A673 (cell line): ENCODE measurements at regions not wholly inside any gene's neighbourhood (a gene's known extent, or its start where the extent isn't known, plus 50 kb on each side); places are given as distances from the start of the nearest gene placed in this dataset.

Experiments used
- BruUV-seq: library from RNA; stranded (reverse); fragments of 400-500 nt; replicated peaks from 2 replicates; lab custom pipeline; 2021; lab: Mats Ljungman, UMichigan
- CTCF ChIA-PET: fragments of 300-600 bp; sonication (Branson Sonifier 250); formaldehyde crosslinking; loops from one replicate; lab custom pipeline; 2022; ENCODE audit warnings: antibody characterized with exemption; lab: Charles Lee
- POLR2A ChIA-PET: fragments of 300-600 bp; sonication (Branson Sonifier 250); formaldehyde crosslinking; loops from one replicate; lab custom pipeline; 2022; ENCODE audit warnings: antibody characterized with exemption; ENCODE audit not compliant: low non-redundant PET; lab: Charles Lee
- DNase-seq: peaks from one replicate; pipeline ENCODE4 v3.0.0-alpha.2; 2015; ENCODE audit warnings: low spot score
- H3K27ac ChIP-seq: fragments of 200-600 bp; sonication (generic); 2 replicates; pipeline ENCODE4 v1.5.1; 2016; ENCODE audit warnings: mixed run types, low read depth, mild to moderate bottlenecking, mixed read lengths, antibody characterized with exemption, low read length; ENCODE audit not compliant: poor library complexity, severe bottlenecking
- H3K27me3 ChIP-seq: fragments of 200-600 bp; sonication (generic); replicated peaks from 2 replicates; pipeline ENCODE4 v1.6.1; 2017; ENCODE audit warnings: mixed run types, low read depth, mild to moderate bottlenecking, mixed read lengths, antibody characterized with exemption, low read length; ENCODE audit not compliant: insufficient read depth, poor library complexity
- H3K36me3 ChIP-seq: fragments of 200-600 bp; sonication (generic); 2 replicates; pipeline ENCODE4 v1.6.1; 2016; ENCODE audit warnings: mixed run types, mild to moderate bottlenecking, mixed read lengths, antibody characterized with exemption, low read length; ENCODE audit not compliant: insufficient read depth, poor library complexity, severe bottlenecking
- H3K4me1 ChIP-seq: fragments of 200-600 bp; sonication (generic); 2 replicates; pipeline ENCODE4 v1.6.1; 2017; ENCODE audit warnings: mixed run types, mild to moderate bottlenecking, mixed read lengths, antibody characterized with exemption, low read length; ENCODE audit not compliant: insufficient read depth, poor library complexity, severe bottlenecking
- H3K4me3 ChIP-seq: fragments of 200-600 bp; sonication (generic); 2 replicates; pipeline ENCODE4 v1.5.1; 2016; ENCODE audit warnings: low read depth, mixed run types, mild to moderate bottlenecking, mixed read lengths, low read length; ENCODE audit not compliant: poor library complexity, severe bottlenecking
- H3K9me3 ChIP-seq: fragments of 200-600 bp; sonication (generic); 2 replicates; pipeline ENCODE4 v1.6.1; 2016; ENCODE audit warnings: mixed run types, low read depth, mild to moderate bottlenecking, mixed read lengths, antibody characterized with exemption, low read length; ENCODE audit not compliant: poor library complexity, severe bottlenecking
- EZH2 ChIP-seq: fragments of 200-600 bp; sonication (generic); IDR thresholded peaks from 2 replicates; pipeline ENCODE4 v1.6.1; 2017; ENCODE audit warnings: borderline replicate concordance, low read depth, mild to moderate bottlenecking, mixed read lengths, antibody characterized with exemption, low read length; ENCODE audit not compliant: poor library complexity, severe bottlenecking
- intact Hi-C: fragments of 100-400 bp; cut with micrococcal nuclease; formaldehyde crosslinking; loops from one replicate; pipeline ENCODE4 v1.10.0; 2022; ENCODE audit not compliant: unreplicated experiment
- TF ChIP-seq, protein P1 (sequence below): fragments of 300-800, 200-600 bp; sonication (generic); conservative IDR thresholded peaks from 2 replicates; pipeline ENCODE4 v1.5.1; 2017; ENCODE audit warnings: low read depth, mild to moderate bottlenecking, antibody characterized with exemption, low read length, moderate library complexity, mixed read lengths

DNA sequence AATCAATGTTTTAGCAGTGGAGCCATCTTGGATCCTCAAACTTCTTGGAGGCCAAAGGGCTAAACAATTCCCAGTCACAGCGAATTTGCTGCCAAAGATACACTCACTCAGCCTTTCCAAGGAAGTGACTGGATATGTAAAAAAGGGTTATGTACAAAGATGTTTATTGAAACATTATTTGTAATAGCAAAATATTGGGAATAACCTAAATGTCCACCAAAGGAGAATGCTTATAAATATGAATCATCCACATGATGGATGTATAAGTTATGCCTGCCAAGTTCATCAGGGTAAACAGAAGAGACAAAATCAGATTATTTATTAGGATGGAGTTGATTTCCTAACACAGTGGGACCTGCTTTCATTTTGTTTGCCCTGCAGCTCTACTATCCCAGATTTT is 145.2 kb upstream of the ABCA1 start:
- ChIA-PET POLR2A (no interaction called here), CTCF (no interaction called here)
- Histone ChIP-seq H3K27me3 (no peaks in the 10 kb centered on the region), H3K4me1 (no peaks in the 10 kb centered on the region), H3K9me3 (no peaks in the 10 kb centered on the region), H3K27ac (no peak overlapping the region), H3K36me3 (no peaks in the 10 kb centered on the region), H3K4me3 (no peak overlapping the region)
- no TSS peak for BruUV-seq
- intact Hi-C loops = no loop called here
- no peak for TF ChIP-seq EZH2
- TF ChIP-seq, protein P1, sequence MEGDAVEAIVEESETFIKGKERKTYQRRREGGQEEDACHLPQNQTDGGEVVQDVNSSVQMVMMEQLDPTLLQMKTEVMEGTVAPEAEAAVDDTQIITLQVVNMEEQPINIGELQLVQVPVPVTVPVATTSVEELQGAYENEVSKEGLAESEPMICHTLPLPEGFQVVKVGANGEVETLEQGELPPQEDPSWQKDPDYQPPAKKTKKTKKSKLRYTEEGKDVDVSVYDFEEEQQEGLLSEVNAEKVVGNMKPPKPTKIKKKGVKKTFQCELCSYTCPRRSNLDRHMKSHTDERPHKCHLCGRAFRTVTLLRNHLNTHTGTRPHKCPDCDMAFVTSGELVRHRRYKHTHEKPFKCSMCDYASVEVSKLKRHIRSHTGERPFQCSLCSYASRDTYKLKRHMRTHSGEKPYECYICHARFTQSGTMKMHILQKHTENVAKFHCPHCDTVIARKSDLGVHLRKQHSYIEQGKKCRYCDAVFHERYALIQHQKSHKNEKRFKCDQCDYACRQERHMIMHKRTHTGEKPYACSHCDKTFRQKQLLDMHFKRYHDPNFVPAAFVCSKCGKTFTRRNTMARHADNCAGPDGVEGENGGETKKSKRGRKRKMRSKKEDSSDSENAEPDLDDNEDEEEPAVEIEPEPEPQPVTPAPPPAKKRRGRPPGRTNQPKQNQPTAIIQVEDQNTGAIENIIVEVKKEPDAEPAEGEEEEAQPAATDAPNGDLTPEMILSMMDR = no peak
- DNase-seq = no peak

DNA sequence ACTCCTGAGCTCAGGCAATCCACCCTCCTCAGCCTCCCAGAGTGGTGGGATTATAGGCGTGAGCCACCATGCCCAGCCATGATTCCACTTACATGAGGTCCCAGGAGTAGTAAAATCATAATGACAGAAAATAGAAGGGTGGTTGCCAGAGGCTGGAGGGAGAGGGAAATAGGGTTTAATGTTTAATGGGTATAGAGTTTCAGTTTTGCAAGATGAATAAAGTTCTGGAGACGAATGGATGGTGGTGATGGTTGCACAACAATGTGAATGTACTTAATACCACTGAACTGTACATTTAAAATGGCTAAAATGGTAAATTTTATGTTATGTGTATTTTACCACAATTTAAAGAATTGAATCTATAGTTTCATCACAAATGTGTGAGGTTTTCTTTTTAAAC is 146.5 kb upstream of the ABCA1 start:
- CTCF ChIA-PET = no interaction called here
- intact Hi-C loops = no loop called here
- Histone ChIP-seq H3K9me3 (no peaks in the 10 kb centered on the region), H3K4me1 (no peaks in the 10 kb centered on the region), H3K27ac (no peak overlapping the region), H3K4me3 (no peak overlapping the region), H3K36me3 (no peaks in the 10 kb centered on the region), H3K27me3 (no peaks in the 10 kb centered on the region)
- TF ChIP-seq, protein P1 = no peak
- no peak for TF ChIP-seq EZH2
- POLR2A ChIA-PET = no interaction called here
- no TSS peak for BruUV-seq
- no peak for DNase-seq

DNA sequence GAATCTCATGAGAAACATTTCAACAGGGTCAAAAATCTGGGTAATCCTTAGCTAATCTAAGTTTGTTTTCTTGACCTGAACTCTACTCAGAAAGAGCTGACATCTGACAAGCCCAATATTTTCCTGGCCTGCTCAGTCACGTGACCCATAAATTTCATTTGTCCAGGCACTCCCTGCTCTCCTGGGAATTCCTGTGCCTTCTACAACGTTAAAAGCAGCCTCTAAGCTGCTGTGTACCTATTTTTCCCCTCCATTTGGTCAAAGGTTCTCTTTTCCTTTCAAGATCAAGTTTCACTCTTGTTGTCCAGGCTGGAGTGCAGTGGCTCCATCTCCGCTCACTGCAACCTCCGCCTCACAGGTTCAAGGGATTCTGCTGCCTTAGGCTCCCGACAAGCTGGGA is 148.8 kb upstream of the ABCA1 start:
- ChIA-PET CTCF (no interaction called here), POLR2A (no interaction called here)
- no peak for DNase-seq
- H3K4me3 ChIP-seq = no peak overlapping the region
- TF ChIP-seq, protein P1 = no peak
- TF ChIP-seq EZH2 = no peak
- intact Hi-C loops = no loop called here
- no peaks in the 10 kb centered on the region for H3K9me3 ChIP-seq
- BruUV-seq = no TSS peak
- H3K27me3 ChIP-seq = no peaks in the 10 kb centered on the region
- no peaks in the 10 kb centered on the region for H3K4me1 ChIP-seq
- H3K36me3 ChIP-seq = no peaks in the 10 kb centered on the region
- H3K27ac ChIP-seq = no peak overlapping the region
